RKO (cell line): ENCODE measurements at regions not wholly inside any gene's neighbourhood (a gene's known extent, or its start where the extent isn't known, plus 50 kb on each side); places are given as distances from the start of the nearest gene placed in this dataset.

Source experiments
- DNase-seq: peaks from one replicate; pipeline ENCODE4 v3.0.0-alpha.2; 2016; ENCODE audit warnings: low spot score

DNA sequence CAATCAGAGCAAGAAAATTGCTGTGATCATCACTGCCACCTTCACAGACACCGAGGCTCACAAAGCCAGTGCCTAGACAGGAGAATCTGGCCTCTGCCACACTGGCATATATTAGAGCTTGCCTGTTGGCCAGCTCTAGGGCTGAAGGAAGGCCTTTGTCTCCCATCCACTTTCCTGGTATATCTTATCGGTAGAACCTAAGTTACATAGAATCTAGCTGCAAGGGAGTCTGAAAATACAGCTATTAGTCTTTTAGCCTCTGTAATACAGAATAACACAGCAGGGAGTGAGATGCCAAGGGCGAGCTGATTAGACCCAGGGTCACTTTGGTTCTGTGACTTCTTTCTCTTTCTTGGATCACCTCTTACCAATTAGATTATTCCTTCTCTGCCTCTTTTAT is 154.9 kb upstream of the KL start:
- DNase-seq = no peak

- DNase-seq = no peak
Measured at GRCh38 chr13:32863596-32863995, 152.6 kb upstream of the KL start.

GRCh38 chr13:32866921-32867320 is 149.3 kb upstream of the KL start:
- no peak for DNase-seq

DNA sequence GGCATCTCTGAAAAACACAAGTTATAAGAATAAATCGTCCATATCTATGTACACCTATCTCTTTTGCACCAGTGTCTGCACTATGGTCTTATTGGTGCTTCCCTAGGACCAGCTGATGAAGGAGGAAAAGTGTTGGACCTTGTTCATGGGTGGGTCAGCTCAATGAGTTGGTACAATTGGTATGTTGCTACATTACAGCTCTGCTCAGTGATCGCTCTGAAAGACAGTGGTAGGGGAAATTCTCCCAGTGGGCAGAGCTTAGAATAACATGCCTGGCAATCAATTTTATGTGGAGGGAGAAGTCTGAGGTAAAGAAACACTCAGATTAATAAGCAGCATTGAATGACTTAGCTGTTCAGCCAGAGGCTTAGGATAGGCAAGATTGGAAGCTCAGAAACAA is 138.7 kb upstream of the KL start:
- DNase-seq = no peak

GRCh38 chr13:32878163-32878562 is 138.1 kb upstream of the KL start:
- peak; percentile 22 for DNase-seq

DNA sequence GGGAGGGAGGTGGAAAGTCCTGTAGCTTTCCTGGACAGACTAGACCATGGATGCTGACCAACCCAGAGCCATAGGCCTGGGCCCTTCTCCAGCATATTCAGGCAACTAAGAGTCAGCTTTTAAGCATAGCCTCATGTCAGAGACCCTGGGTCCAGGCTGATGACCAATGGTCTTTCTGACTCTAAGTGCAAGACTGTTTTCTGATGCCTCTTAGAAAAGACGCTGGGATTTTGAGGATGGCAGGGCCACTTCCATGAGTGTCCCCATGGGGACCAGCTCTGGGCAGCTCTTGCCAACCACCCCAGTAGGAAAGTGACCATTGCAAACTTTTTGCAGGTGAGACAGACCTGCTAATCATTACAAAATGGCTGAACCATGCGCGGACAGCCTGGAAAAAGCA is 135.6 kb upstream of the KL start:
- no peak for DNase-seq

DNA sequence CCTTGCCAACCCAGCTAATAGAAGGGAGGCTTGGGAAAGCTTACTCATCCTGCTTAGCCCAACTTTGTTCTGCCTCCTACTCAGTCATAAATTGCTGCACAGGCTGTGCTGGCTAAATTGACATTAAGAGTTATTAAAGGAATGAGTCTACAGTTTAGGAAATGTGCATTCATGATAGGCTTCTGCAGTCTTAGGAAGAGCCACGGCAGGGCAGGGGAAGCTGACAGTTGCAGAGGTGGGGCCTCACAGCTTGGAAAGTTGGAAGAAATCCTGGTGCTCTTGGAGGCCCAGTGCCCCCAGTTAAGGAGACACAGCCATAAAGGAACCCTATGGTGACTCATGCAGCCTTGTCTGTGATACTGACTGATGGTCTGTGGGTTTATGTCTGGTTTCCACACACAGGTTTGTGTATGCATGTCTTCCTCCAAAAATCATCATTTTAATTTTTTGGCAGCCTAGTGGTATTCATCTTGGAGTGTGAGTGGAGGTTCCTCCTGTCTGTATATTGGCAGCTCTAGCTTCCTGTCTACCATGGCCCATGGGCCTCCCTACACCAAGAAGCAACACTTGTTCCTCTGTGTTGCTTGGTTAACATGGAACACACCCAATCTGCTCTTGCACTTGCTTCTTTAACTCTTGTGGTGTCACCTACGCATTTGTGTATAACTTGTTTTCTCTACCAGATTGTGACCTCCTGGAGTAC is 135.0 kb upstream of the KL start:
- no peak for DNase-seq

DNA sequence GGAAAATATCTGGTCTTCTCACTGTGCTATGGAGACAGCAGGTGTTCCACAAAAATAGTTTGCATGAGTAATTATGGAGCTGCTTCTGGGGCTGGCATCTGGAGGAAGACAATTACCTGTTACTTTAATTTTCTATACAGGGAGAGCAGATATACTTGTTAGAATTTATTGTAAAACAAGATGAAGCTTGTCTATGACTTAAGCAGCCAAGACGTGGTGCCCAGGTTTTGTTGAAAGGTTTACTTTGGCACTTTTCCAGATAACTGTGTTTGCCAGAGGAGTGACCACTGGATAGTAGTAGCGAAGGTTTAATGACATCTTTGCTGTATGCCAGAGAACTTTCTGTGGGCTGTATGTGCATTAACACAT is 134.5 kb upstream of the KL start:
- no peak for DNase-seq

DNA sequence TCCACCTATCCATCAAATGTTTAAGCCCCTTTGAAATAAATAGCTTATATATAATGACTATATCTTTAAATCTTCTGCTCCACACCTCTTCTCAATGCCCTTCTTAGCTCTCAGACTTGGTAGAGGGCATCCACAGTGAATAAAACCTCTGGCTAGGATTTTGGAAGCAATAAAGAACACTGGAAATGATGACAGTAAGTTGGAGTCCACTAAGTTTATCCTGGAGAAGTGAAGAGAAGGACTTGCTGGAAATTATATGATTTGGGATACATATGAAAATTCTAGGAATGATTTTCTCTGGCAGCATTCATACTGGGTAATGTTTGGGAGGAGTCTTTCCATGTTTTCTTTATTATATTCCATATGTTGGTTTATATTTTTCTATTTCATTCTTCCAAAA is 133.5 kb upstream of the KL start:
- DNase-seq = no peak

DNA sequence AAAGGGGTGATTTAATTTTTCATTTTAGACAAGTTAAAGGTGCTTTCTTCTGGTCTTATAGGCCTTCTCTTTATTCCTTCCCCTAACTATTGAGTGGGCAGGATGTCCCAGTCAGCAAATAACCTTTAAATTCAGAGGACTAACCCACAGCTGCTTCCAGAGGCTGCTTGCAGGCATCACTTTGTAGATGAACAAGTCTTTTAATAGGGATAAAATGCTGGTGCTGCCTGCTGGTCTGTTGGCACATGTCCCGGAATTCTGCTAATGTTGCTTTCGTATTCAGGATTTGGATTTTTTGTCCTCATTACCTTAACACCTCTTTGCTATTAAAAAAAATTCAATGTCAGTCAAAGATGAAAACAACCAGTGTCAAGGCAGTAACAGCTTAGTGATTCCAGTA is 132.7 kb upstream of the KL start:
- DNase-seq = no peak

GRCh38 chr13:32887617-32888016 is 128.6 kb upstream of the KL start:
- DNase-seq = no peak

DNA sequence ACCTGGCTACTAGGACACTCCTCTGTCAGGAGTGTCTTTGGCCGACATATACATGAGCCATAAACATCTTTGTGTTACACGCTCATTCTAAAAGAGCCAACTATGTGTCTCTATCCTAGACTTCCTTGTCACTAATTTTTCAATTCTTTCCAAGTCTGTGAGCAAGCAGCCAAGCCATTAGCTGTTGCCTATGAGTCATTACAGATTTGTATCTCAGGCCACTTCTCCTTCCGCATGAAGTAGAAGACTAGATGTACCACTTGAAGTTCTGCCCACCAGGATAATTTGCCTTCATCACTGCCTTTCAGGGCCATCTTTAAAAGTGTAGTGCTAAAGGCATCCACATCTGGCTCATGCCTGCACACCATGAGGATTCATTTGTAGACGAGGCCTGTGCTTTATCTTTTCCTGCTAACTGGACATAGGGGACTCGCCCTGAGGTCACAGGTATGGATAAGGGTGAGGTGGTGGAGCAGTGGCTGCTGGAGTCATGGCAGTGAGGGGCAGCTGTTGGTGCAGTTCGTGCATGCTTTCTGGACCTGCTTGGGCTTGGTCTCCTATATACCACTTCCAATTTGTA is 126.1 kb upstream of the KL start:
- DNase-seq = no peak

DNA sequence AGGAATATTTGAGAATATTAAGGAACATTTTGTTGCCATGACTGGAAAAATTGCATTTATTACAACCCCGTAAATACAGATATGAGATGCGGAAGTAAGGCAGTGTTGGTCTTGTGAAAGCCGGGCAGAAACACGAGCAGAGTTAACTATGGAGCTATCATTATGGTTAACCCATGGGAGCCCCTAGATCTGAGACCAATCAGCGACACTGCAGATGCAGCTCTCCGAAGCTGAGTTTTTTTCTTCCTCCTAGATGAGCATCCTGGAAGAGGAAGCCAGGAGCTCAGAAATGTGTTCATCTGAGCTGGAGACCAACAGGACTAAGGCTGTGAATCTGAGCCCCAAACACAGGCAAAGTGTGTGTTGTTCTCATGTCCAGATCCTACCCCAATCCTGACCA is 123.0 kb upstream of the KL start:
- DNase-seq = no peak

GRCh38 chr13:32894589-32895001 is 121.6 kb upstream of the KL start:
- DNase-seq = no peak

- no peak for DNase-seq
Measured at GRCh38 chr13:32895296-32895695, 120.9 kb upstream of the KL start.

DNA sequence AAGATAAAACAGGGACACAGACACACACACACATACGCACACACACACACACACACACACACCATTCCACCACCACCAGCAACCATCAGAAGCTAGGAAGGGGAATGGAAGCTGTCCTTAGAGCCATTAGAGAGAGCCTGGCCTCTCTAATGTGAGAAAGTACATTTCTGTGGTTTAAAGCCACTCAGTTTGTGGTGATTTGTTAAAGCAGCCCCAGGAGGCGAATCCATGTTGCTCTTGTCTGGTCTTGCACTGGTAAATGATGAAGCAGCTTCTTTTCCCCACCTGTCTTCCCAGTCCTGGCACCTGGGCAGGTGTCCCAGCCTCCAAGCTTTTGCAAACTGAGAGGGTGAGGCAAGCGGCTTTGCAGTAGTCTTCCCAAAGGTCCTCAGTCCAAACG is 118.9 kb upstream of the KL start:
- no peak for DNase-seq

- no peak for DNase-seq
Measured at GRCh38 chr13:32902029-32902780, 114.0 kb upstream of the KL start.

DNA sequence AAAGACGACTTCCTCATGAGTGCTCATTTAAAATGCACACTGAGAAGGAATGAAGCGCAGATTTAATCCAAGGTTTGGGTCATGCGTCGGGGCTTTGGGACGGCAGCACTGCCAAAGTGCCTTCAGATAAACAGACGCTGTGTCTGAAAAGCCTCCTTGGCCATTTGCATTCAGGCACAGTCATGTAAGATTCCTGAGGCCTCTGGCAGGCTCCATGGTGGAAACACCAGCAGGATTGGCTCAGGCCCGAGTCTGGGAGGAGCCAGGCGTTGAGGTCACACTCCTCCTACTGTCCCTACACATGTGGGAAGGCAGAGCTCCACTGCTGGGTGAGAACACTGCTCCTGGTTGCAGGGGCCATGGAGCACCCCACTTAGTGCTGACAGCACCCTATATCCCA is 113.3 kb upstream of the KL start:
- DNase-seq = no peak

- DNase-seq = no peak
Measured at GRCh38 chr13:32903720-32904119, 112.5 kb upstream of the KL start.

DNA sequence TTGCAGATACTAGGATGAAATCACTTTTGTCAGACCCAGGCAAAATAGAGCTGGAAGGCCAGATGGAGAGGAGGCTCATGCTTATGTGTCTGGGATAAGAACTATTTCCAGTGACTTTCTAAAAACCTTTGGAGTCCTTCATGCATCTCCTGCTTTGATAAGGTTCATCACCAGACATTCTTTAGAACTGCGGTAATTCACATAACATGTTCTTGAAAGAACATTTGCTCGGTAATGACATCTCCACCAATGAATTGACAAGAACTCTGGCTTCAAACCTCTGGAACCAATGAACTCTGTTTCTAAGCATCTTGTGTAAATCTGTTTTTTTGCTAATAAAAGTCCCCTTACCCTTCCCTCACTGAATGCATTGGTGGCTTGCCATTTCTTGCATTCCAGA is 112.0 kb upstream of the KL start:
- DNase-seq = no peak

- peak; percentile 68 for DNase-seq
Measured at GRCh38 chr13:32905063-32905863, 111.0 kb upstream of the KL start.

DNA sequence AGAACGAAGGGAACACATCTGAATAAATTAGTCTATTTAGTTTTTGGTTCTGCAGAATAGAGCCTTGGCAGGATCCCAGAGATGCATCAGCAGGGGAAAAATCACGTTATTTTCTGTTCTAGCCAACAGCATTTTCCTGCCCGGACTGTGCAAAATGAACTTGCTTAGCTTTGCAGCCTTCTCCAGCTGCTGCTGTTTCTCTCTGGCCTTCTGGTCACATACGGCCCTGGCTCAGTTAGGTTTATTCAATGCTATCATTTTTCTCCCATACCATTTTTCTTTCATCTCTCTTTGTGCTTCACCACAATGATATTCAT is 110.4 kb upstream of the KL start:
- DNase-seq = no peak

DNA sequence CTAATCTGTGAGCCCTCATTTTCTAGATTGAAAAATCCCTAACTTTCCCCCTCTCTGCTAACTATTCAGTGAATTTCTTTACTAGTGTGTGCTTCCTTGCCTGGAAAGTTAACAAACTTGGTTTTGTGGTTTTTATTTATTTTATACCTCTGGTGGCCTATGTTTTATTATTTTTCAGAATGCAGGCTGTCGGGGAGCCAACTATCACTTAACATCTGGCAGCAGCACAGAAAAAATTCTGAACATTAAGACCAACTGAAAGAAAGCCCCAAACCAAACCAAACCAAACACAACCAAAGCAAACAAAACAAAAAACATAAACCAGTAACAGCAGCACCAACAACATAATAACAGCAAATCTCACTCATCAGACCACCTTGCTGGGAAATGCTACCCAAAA is 109.0 kb upstream of the KL start:
- no peak for DNase-seq
